ENCODE measurements at regions not wholly inside any gene's neighbourhood (a gene's known extent, or its start where the extent isn't known, plus 50 kb on each side); places are given as distances from the start of the nearest gene placed in this dataset.
"Not testable (repeated sequence)": the region's sequence is repeated elsewhere in the genome, so short reads cannot be mapped to it uniquely, and the experiment has no call there.

DNA sequence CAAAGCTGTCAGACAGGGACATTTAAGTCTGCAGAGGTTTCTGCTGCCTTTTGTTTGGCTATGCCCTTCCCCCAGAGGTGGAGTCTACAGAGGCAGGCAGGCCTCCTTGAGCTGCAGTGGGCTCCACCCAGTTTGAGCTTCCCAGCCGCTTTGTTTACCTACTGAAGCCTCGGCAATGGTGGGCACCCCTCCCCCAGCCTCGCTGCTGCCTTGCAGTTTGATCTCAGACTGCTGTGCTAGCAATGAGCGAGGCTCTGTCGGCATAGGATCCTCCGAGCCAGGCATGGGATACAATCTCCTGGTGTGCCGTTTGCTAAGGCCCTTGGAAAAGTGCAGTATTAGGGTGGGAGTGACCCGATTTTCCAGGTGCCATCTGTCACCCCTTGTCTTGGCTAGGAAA is 149.4 kb upstream of the PGRMC2 start:
- DNase-seq, result not testable (repeated sequence)

DNA sequence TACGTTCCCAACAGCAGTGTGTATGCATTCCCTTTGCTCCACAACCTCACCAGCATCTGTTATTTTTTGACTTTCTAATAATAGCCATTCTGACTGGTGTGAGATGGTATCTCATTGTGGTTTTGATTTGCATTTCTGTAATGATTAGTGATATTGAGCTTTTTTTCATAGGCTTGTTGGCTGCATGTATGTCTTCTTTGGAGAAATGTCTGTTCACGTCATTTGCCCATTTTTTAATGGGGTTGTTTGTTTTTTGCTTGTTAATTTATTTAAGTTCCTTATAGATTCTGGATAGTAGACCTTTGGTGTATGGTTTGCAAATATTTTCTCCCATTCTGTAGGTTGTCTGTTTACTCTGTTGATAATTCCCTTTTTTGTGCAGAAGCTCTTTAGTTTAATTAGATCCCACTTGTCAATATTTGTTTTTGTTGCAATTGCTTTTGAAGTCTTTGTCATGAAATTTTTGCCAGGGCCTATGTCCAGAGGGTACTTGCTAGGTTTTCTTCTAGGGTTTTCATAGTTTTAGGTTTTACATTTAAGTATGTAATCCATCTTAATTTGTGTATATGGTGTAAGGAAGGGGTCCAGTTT is 141.5 kb upstream of the PGRMC2 start:
- not testable (repeated sequence) for DNase-seq

- no peak for DNase-seq
Measured at GRCh38 chr4:128428397-128428796, 140.8 kb upstream of the PGRMC2 start.

DNA sequence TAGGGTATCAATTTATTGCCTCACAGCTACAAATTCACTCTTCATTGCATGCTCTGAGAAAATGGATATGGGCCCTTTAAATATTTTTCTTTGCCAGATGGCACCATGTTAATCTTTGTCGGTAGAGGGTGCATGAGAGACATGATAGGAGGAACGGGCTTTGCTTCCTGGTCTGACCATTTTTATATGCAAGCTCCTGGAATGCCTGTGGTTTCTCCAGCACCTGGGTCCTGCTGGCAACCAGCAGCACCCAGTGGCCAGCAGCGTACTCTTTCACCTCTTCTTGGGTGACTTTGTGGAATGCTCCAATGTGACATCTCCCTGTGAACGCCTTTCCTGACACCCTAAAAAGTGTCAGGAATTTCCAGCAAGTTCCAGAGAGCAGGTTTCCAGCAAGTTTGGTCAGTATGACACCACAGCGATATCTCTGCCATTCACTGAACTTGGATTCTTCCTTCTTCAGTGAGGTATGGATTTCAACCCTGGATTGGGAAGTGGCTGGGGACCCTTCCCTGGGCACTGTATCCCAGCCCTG is 140.3 kb upstream of the PGRMC2 start:
- DNase-seq, result no peak

- DNase-seq, result no peak
Measured at GRCh38 chr4:128424527-128425497, 137.2 kb upstream of the PGRMC2 start.

DNA sequence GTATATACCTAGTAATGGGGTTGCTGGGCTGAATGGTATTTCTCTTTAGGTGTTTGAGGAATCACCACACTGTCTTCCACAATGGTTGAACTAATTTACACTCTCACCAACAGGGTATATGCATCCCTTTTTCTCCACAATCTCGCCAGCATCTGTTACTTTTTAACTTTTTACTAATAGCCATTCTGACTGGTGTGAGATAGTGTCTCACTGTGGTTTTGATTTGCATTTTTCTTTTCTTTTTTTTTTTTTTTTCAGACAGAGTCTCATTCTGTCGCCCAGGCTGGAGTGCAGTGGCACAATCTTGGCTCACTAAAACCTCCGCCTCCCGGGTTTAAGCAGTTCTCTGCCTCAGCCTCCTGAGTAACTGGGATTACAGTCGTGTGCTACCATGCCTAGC is 134.7 kb upstream of the PGRMC2 start:
- DNase-seq, result not testable (repeated sequence)

DNA sequence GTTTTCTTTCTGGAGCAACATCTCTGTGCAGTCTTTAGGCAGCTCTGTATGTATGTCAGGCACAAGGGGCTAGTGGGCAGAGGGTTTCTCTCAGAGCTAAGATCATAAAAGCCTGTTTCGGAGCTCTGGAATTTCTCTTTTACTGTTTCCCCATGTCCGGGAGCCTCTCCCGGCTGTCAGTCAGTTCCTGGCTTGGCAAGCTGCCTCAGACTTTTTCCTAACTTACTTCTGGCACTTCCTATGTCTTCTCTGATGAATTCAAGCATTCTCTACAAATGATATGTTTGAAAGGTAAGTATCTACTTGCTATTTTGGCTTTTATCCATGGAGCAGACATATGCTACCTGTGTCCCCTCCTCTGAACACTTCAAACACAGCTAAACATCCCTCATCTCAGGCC is 129.3 kb upstream of the PGRMC2 start:
- no peak for DNase-seq

- no peak for DNase-seq
Measured at GRCh38 chr4:128410037-128410436, 122.4 kb upstream of the PGRMC2 start.

- DNase-seq, result no peak
Measured at GRCh38 chr4:128403586-128403985, 116.0 kb upstream of the PGRMC2 start.

- no peak for DNase-seq
Measured at GRCh38 chr4:128394778-128395177, 107.2 kb upstream of the PGRMC2 start.

DNA sequence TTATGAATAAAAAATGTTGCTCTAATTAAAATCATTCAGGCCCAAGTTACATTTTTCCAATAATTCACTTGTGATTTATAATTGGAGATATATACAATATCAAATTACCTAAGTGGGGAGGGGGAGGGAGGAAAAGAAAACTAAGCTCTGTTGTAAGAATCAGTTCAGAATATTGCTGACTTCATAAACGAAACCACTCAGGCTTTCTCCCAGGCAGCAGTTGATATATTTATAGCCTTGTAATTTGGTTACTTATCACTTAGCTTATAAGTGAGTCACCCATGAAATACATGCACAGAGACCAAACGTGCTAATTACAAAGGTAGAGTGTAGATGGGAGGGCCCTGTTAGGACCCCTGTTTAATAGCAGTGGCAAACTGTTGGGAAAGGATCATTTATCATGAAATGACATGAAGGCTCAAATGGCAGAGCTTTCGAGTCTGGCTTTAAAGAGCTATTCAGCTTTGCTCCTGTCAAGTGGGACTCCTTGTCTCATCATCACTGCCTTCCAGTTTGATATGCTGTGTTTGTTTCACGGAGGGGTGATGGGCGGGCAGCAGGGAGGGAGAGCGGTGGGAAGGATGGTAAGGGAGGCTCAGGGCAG is 105.6 kb upstream of the PGRMC2 start:
- no peak for DNase-seq

DNA sequence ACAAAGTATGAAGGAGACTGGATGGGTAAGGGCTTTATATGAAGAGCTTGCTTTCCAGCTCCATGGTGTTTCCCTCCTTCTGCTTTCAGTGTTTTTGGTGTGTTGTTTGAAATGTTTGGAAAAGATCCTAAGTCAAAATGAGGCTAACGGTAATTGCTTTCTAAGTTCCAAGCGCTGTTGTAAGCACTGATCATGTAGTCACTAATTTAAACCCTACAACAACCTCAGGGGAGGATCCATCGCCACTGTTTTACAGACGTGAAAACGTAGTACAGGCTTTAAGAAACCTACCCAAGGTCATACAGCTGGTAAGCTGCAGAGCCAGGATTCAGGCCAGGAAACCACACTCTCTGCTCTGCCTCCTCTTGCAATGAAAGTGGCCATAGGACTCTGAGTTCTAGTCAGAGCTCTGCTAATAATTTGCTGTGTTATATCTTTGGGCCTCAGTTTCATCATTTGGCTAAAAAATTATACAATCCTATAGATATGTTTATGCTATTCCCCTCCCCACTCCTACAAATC is 102.9 kb upstream of the PGRMC2 start:
- no peak for DNase-seq

DNA sequence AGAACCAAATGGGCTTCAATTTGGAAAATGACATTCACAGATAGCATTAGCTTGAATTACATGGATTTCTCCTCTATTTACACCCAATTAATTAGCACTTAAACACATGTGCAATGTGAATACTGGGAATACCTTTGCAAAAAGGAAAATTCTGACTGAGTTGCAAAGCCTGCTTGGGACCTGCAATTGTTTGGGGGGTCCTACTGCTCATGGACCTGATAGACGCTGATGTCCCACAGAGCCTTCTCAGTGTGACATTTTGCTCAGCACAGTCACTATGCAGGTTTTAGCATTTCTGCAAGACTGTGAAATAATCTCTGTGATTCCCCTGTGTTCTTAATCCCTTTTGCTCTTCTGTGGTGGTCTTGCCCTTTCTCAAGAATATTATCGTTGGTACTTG is 101.2 kb upstream of the PGRMC2 start:
- DNase-seq, result no peak

DNA sequence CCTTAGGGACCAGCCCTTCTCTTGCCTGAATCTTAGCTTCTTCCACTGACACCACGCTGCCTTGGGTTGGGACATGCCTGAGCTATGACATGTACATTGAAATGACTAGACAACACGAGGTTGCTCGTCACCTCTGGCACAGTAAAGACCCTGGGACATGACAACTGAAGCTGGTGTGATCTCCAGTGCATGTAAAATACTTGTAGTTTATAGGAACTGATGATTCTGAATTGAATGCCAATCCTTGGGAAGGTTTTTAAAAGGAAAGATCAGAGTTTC is 100.7 kb upstream of the PGRMC2 start:
- no peak for DNase-seq

- no peak for DNase-seq
Measured at GRCh38 chr4:128387600-128388351, 100.2 kb upstream of the PGRMC2 start.

- DNase-seq, result no peak
Measured at GRCh38 chr4:128386761-128387599, 99.4 kb upstream of the PGRMC2 start.

DNA sequence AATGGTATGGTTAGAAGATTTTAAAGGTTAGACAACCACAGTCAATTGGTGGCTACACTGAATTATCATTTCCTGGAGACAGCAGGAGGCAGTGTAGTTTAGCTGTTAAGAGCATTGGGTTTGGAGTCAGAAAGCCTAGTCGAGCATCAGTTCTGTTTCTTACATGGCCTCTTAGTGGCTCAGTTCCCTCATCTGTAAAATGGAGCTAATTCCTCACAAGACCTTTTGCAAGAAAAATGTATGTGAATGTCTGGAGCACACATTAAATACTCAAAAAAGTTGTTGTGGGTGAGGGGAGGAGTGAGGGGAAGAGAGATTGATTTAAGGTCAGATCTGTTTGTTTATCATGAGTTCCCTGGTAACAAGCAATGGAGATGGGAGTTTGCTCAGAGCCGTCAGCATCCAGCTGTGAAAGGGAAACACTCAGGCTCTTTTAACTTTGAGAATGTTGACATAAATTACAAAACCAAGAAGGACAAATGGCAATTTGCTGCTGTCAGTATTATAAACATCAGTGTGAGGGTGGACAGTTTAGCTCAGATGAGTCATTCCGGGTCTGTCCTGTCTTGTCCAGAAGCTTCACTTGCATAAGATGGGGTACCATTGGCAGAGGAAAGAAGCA is 98.2 kb upstream of the PGRMC2 start:
- DNase-seq, result no peak

- DNase-seq, result no peak
Measured at GRCh38 chr4:128384765-128385598, 97.4 kb upstream of the PGRMC2 start.

GRCh38 chr4:128384091-128384520 is 96.5 kb upstream of the PGRMC2 start:
- DNase-seq, result no peak

GRCh38 chr4:128381748-128382559 is 94.3 kb upstream of the PGRMC2 start:
- DNase-seq, result no peak
